GM10266 (cell line): ENCODE measurements at regions not wholly inside any gene's neighbourhood (a gene's known extent, or its start where the extent isn't known, plus 50 kb on each side); places are given as distances from the start of the nearest gene placed in this dataset.

Experiments used
- DNase-seq: peaks from one replicate; pipeline ENCODE4 v3.0.0; 2012; ENCODE audit errors: extremely low spot score
- TF ChIP-seq, protein P1 (sequence below): IDR thresholded peaks from 2 replicates; pipeline ENCODE4 v1.5.1; 2012; ENCODE audit warnings: mild to moderate bottlenecking, low read depth; ENCODE audit not compliant: control insufficient read depth, insufficient read depth; ENCODE audit errors: missing control alignments

DNA sequence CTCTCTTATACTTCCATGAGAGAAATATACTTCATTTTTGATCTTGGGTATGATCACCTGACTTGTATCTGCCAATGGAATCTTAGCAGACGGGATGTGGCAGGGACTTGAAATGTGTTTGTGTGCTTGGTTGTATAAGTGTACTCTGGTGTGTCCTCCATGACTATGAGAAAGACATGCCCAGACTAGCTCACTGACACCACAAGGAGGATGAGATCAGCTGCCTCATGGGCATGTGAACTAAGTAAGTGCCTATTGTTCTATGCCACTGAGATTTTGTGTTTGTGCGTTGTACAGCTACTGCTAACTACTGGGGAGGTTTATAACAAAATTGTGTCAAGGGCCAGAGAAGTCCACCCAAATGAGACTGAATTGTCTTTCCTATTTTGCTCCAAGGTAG is 402.2 kb upstream of the SALL1 start:
- DNase-seq = no peak
- TF ChIP-seq, protein P1, sequence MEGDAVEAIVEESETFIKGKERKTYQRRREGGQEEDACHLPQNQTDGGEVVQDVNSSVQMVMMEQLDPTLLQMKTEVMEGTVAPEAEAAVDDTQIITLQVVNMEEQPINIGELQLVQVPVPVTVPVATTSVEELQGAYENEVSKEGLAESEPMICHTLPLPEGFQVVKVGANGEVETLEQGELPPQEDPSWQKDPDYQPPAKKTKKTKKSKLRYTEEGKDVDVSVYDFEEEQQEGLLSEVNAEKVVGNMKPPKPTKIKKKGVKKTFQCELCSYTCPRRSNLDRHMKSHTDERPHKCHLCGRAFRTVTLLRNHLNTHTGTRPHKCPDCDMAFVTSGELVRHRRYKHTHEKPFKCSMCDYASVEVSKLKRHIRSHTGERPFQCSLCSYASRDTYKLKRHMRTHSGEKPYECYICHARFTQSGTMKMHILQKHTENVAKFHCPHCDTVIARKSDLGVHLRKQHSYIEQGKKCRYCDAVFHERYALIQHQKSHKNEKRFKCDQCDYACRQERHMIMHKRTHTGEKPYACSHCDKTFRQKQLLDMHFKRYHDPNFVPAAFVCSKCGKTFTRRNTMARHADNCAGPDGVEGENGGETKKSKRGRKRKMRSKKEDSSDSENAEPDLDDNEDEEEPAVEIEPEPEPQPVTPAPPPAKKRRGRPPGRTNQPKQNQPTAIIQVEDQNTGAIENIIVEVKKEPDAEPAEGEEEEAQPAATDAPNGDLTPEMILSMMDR = no peak

DNA sequence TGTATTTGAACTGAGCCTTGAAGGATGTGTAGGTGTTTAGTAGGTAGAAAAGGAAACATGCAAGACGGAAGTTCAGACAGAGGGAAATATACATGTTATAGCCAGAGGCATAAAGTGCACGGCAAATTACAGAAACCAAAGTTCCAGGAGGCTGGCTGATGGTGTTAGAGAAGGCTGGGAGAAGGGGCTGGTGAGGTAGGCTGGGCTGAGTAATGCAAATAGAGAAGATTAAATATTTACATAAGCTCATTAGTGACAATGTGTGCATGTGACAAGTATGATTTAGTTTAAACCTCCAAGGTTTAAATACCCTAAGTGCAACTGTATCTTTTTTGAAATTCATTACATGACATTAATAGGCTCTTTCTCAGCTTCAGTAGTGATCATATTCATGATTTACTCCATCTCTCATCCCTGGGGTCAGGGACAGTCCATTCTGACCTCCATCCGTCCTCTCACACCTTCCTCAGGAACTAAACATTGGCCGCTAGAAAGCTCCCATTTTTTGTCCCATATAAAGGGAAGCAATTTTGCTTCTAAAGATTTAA is 399.8 kb upstream of the SALL1 start:
- no peak for DNase-seq
- TF ChIP-seq, protein P1 = no peak

DNA sequence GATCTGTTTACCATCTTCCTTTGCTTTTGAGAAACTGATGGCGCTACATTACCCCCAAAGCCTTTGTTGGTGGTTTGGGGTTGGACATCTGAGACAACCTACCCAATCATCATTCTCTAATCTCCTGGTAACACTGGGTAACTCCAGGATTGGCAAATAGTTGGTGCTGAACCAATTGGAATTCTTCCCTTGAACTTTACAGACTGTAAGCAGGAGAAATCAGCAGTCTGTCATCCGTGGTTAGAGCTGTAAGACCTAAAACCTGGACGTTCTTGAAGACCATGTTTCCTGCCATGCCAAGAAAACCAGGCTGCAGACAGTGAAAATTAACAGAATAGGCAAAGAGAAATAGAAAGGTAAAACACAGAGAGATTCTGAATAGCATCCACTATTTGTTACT is 398.8 kb upstream of the SALL1 start:
- TF ChIP-seq, protein P1 = no peak
- no peak for DNase-seq

DNA sequence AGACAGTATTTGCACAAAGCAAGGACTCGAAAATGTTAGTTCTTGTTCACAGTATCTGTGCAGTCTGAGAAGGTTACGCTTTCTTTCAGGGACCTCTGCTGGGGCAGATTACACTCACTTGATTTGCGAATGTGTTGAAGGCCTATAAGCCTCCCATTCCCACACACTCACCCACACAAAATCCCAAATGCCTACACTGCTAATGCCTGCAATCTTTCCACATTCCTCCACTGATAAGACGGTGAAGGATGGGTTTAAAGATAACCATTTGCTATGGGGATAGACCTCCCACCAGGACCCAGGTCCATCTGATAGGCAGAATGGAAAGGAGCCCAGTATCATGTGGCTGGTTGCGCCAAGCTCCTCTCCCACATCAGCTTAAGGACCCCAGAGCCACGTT is 394.9 kb upstream of the SALL1 start:
- DNase-seq = no peak

DNA sequence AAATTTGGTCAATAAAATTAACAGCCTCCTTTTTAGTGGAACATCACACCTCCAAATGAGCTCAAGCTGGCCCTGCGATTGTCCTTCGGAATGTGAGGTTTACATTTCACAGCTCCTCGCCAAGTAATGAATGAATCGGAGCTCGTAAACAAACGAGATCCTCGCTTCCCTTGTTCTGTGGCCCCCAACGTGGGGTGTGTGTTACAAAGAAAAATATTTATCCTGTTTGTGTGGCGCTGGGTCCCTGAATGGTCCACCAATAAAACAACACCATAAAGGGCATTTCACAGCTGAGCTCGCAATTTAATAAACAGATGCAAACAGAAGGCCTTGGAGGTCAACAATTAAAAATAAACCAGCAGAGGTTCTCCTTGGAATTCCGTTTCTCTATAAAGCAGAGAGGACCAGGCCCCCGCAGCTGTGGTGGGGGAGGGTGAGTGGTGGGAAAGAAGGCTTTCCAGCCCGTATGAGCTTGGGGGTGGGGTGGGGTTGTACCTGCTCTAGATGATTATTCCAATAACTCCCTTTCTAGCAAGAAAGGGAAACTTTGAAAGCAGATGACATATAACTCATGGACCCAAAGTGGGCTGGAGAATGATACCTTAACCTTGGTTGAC is 393.9 kb upstream of the SALL1 start:
- TF ChIP-seq, protein P1 = no peak
- no peak for DNase-seq

More for the DNA sequence above, 394.9 kb upstream of the SALL1 start:
- TF ChIP-seq, protein P1 = no peak

DNA sequence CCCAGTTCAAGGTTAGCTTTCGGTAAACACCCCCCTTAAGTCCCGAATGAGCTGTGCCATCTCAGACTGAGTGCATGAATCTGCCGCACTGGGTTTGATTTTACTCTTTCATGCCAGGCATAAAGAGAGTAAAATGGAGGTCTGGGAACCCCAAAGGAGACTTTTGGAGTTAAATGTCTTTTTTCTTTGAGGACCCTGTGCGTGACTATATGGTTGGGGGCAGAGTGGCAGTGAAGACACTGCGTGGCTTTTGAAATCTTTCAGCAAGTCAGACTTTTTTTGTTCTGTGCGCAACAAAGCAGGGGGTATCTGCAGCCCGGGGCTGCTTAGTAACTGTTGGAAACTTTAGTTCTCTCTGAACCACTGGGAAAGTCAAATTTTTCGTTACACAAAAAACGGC is 392.9 kb upstream of the SALL1 start:
- DNase-seq = no peak
- TF ChIP-seq, protein P1 = no peak

DNA sequence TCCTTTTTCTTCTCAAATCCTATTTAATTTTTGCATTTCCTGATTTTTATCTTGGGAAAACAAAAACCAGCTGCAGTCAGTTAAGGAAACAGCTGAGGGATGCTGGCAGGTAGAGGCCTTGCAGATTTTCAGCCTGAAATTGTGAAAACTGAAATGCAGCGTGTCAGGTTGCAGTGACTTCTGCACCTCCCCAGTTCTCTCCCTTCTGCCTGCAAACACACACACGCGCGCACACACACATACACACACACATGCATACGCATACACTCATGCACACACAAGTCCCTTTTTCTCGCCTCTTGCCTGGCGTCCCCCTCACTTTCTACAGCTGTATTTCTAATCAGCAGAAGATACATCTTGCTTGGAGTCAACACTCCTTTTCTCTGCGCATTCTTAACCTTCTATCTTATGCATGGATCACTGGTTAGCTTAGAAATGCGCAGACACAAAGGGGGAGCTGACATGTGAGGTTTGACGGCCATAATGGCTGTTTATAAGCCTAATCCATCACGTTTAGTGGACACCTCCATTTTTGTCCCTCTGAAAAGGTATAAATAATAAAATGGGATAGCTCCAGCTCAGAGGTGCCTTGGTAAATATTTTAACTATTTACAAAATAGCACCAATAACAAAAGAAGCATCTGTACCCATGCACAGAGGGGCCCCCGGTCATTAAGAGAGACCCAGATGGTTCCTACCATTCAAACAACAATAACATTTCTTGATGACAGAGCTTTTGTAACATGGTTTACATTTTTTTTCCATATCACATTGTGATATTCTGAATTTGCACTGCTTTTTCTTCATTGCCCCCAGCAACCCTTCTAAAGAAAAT is 392.1 kb upstream of the SALL1 start:
- no peak for DNase-seq
- TF ChIP-seq, protein P1 = no peak
